ENCODE measurements at regions not wholly inside any gene's neighbourhood (a gene's known extent, or its start where the extent isn't known, plus 50 kb on each side); places are given as distances from the start of the nearest gene placed in this dataset.
"Not testable (repeated sequence)": the region's sequence is repeated elsewhere in the genome, so short reads cannot be mapped to it uniquely, and the experiment has no call there.

DNA sequence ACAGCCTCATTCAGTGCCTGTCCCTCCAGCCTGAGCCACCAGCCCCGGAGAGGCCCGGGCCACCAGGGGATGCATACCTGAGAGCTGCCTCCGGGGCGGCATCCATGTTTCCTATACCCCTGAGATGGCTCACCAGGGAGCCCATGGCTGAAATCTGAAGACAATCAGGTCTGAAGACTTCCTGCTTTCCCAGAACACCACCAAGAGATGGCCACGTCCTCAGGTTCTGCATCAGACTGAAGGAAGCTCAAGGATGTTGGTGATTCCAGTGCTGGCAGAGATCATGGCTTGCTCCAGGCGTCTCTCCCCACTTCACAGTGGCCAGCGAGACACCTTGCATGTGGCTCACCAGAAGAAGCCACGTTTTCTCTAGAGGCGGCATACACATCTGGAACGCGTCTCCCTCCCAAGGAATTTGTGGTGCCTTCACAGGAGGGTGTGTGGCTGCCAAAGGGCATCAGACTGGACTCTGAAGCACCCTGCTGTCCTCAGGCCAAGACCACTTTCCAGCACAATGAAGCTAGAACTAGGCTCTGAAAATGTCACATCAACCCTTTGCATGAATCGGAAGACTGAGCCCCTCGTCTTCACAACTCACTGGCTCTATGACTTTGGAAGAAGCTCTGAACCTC is 170.7 kb upstream of the IRF2BP2 start:
- Mint-ChIP-seq H3K27ac (ENCODE audit: unreplicated experiment) (no peak overlapping the region), H3K4me3 (ENCODE audit: unreplicated experiment) (no peak overlapping the region), H3K36me3 (ENCODE audit: low read depth, unreplicated experiment) (no peaks in the 10 kb centered on the region), H3K4me1 (ENCODE audit: unreplicated experiment) (no peaks in the 10 kb centered on the region), H3K27me3 (ENCODE audit: unreplicated experiment) (no peaks in the 10 kb centered on the region), H3K9me3 (ENCODE audit: unreplicated experiment) (no peaks in the 10 kb centered on the region)
- no peak for DNase-seq (ENCODE audit: low spot score)
- TF ChIP-seq, protein P1, sequence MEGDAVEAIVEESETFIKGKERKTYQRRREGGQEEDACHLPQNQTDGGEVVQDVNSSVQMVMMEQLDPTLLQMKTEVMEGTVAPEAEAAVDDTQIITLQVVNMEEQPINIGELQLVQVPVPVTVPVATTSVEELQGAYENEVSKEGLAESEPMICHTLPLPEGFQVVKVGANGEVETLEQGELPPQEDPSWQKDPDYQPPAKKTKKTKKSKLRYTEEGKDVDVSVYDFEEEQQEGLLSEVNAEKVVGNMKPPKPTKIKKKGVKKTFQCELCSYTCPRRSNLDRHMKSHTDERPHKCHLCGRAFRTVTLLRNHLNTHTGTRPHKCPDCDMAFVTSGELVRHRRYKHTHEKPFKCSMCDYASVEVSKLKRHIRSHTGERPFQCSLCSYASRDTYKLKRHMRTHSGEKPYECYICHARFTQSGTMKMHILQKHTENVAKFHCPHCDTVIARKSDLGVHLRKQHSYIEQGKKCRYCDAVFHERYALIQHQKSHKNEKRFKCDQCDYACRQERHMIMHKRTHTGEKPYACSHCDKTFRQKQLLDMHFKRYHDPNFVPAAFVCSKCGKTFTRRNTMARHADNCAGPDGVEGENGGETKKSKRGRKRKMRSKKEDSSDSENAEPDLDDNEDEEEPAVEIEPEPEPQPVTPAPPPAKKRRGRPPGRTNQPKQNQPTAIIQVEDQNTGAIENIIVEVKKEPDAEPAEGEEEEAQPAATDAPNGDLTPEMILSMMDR (IDR thresholded peaks at IDR 0.05; ENCODE audit: unreplicated experiment) = no peak

DNA sequence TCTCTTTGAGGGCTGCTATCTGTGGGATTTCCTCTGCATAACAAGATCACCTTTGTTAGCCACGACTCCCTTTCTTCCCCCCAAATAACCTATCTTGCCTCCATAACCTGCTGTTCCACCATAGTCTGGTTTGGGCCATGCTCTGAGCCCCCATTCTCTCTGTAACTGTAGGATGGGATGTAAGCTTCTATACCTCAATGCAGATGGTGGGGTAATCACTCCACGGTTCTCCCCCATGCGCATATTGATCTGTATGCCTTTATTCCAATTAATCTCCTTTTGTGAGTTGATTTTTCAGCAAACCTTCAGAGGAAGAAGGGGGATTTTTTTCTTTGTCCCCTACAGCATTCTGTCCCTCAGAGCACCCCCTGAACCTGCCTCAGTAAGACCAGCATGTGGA is 170.1 kb upstream of the IRF2BP2 start:
- no peaks in the 10 kb centered on the region for H3K27me3 Mint-ChIP-seq (ENCODE audit: unreplicated experiment)
- TF ChIP-seq, protein P1 (IDR thresholded peaks at IDR 0.05; ENCODE audit: unreplicated experiment) = no peak
- H3K4me1 Mint-ChIP-seq (ENCODE audit: unreplicated experiment) = no peaks in the 10 kb centered on the region
- no peak for DNase-seq (ENCODE audit: low spot score)
- H3K4me3 Mint-ChIP-seq (ENCODE audit: unreplicated experiment) = no peak overlapping the region
- H3K36me3 Mint-ChIP-seq (ENCODE audit: low read depth, unreplicated experiment) = no peaks in the 10 kb centered on the region
- no peak overlapping the region for H3K27ac Mint-ChIP-seq (ENCODE audit: unreplicated experiment)
- no peaks in the 10 kb centered on the region for H3K9me3 Mint-ChIP-seq (ENCODE audit: unreplicated experiment)

DNA sequence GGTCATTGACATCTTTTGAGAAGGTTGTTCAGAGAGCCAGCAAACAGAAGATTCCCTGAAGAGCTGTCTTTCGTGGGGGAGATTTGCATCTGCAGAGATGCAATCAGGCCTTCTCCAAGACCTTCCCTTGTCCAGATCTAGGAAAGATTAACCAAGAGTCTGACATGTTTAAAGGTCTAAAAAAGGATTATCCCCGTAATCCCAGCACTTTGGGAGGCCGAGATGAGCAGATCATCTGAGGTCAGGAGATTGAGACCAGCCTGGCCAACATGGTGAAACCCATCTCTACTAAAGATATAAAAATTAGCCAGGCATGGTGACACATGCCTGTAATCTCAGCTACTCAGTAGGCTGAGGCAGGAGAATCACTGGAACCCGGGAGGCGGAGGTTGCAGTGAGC is 169.6 kb upstream of the IRF2BP2 start:
- H3K9me3 Mint-ChIP-seq (ENCODE audit: unreplicated experiment); DNase-seq (ENCODE audit: low spot score); H3K27me3 Mint-ChIP-seq (ENCODE audit: unreplicated experiment); H3K4me3 Mint-ChIP-seq (ENCODE audit: unreplicated experiment); H3K4me1 Mint-ChIP-seq (ENCODE audit: unreplicated experiment); H3K27ac Mint-ChIP-seq (ENCODE audit: unreplicated experiment); H3K36me3 Mint-ChIP-seq (ENCODE audit: low read depth, unreplicated experiment): not testable (repeated sequence)

DNA sequence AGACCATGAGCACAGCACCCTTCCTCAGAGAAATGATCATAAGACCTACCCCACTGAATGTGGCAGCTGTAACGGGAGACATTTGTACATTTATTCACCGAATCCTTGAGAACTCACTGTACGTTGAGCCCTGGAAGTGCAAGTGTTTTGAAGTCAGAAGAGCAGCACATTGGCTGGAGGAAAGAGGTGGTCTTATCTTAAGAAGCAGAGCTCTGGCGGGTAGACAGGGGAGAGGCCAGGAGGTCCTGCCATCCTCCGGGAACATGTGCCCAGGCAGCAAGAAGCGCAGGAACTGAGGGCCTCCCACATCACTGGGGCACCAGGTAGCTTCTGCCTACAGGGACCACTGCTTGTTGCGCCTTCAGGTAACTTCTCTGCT is 169.2 kb upstream of the IRF2BP2 start:
- Mint-ChIP-seq H3K9me3 (ENCODE audit: unreplicated experiment) (no peaks in the 10 kb centered on the region), H3K36me3 (ENCODE audit: low read depth, unreplicated experiment) (no peaks in the 10 kb centered on the region), H3K4me3 (ENCODE audit: unreplicated experiment) (no peak overlapping the region), H3K27me3 (ENCODE audit: unreplicated experiment) (no peaks in the 10 kb centered on the region), H3K4me1 (ENCODE audit: unreplicated experiment) (no peaks in the 10 kb centered on the region), H3K27ac (ENCODE audit: unreplicated experiment) (no peak overlapping the region)
- no peak for DNase-seq (ENCODE audit: low spot score)
- TF ChIP-seq, protein P1 (IDR thresholded peaks at IDR 0.05; ENCODE audit: unreplicated experiment) = no peak

DNA sequence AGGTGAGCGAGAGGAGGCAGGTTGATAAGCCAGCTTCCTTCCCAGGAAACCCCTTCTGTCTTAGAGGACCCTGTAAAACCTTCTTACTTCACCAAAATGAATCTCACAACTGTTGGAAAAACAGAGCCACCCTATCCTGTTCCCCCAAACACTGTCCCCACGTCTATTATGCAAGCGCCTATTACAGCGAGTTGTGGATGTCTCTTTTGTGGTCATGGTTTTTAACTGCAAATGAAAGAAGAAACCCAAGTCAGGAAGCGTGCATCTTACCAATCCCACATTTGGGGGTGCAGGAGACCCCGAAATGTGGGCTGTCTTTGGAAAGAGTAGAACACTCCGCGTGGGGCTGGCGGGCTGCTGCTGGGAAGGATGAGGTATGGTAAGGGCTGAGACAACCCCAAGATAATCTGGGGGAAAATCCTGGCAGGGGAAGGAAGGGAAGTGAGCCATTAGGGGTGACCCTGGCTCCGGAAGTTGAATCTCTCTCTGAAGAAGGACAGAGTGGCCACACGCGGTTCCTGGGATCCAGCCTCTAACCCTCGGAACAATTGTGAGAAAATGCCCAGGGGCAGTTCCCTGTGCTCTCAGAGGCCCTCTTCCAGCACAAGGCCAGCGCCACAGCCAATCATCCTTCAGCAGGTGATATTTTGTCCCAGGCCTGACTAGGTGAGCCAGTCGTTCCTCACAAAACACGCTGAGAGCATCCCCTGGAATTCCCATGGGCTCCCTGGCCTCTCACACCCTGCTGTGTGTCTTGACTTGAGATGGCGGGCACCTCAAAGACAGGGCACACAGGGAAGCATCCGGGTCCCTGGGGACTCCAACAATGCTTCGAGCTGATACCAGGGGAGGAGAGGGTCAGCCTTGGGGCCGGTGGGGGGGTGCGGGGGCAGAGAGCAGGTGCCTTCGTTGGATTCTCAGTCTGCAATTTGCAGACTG is 168.5 kb upstream of the IRF2BP2 start:
- Mint-ChIP-seq H3K27me3 (ENCODE audit: unreplicated experiment) (no peaks in the 10 kb centered on the region), H3K27ac (ENCODE audit: unreplicated experiment) (no peak overlapping the region), H3K9me3 (ENCODE audit: unreplicated experiment) (no peaks in the 10 kb centered on the region), H3K36me3 (ENCODE audit: low read depth, unreplicated experiment) (no peaks in the 10 kb centered on the region), H3K4me3 (ENCODE audit: unreplicated experiment) (no peak overlapping the region), H3K4me1 (ENCODE audit: unreplicated experiment) (no peaks in the 10 kb centered on the region)
- TF ChIP-seq, protein P1 (IDR thresholded peaks at IDR 0.05; ENCODE audit: unreplicated experiment) = no peak
- DNase-seq (ENCODE audit: low spot score) = no peak
